Caco-2 (cell line): ENCODE measurements at regions not wholly inside any gene's neighbourhood (a gene's known extent, or its start where the extent isn't known, plus 50 kb on each side); places are given as distances from the start of the nearest gene placed in this dataset.
A peak's percentile ranks its signal among the peaks of the same experiment; 100 is the strongest.

Experiments used
- BruUV-seq: library from RNA; stranded (reverse); fragments of 400-500 nt; replicated peaks from 2 replicates; lab custom pipeline; 2021; lab: Mats Ljungman, UMichigan
- CTCF ChIA-PET: fragments of 300-600 bp; sonication (Branson Sonifier 250); formaldehyde crosslinking; loops from one replicate; lab custom pipeline; 2022; ENCODE audit warnings: antibody characterized with exemption; lab: Charles Lee
- POLR2A ChIA-PET: fragments of 300-600 bp; sonication (Branson Sonifier 250); formaldehyde crosslinking; loops from one replicate; lab custom pipeline; 2022; ENCODE audit warnings: antibody characterized with exemption; lab: Charles Lee
- DNase-seq, 2 experiments: peaks; one replicate each; pipeline versions ENCODE4 v3.0.0 to v3.0.0-alpha.2; 2020 to 2022
- H3K27me3 ChIP-seq: replicated peaks from 2 replicates; pipeline ENCODE4 v1.6.0; 2011; ENCODE audit warnings: low read length; ENCODE audit not compliant: control insufficient read depth, insufficient read depth
- H3K36me3 ChIP-seq: 2 replicates; pipeline ENCODE4 v1.5.1; 2011; ENCODE audit warnings: low read length; ENCODE audit not compliant: control insufficient read depth, insufficient read depth
- H3K4me1 ChIP-seq: fragments of 250-450 bp; sonication (Bioruptor Pico); 2 replicates; pipeline ENCODE4 v1.5.1; 2020; ENCODE audit warnings: mild to moderate bottlenecking
- H3K4me3 ChIP-seq: 2 replicates; pipeline ENCODE4 v1.5.1; 2011; ENCODE audit warnings: low read depth, mild to moderate bottlenecking, control low read depth, low read length
- H3K9me3 ChIP-seq: fragments of 250-450 bp; sonication (Bioruptor Pico); 2 replicates; pipeline ENCODE4 v1.5.1; 2020; ENCODE audit warnings: mild to moderate bottlenecking, moderate library complexity
- H3K27ac Mint-ChIP-seq: one replicate; pipeline ENCODE4 v1.8.0; 2022; ENCODE audit warnings: mixed read lengths; ENCODE audit not compliant: unreplicated experiment
- H3K27me3 Mint-ChIP-seq: one replicate; pipeline ENCODE4 v1.8.0; 2022; ENCODE audit warnings: mixed read lengths; ENCODE audit not compliant: insufficient read depth, unreplicated experiment
- H3K36me3 Mint-ChIP-seq: one replicate; pipeline ENCODE4 v1.8.0; 2022; ENCODE audit warnings: mild to moderate bottlenecking, mixed read lengths; ENCODE audit not compliant: insufficient read depth, unreplicated experiment
- H3K4me1 Mint-ChIP-seq: one replicate; pipeline ENCODE4 v1.8.0; 2022; ENCODE audit warnings: low read depth, mixed read lengths; ENCODE audit not compliant: unreplicated experiment
- H3K4me3 Mint-ChIP-seq: one replicate; pipeline ENCODE4 v1.8.0; 2022; ENCODE audit warnings: mild to moderate bottlenecking, moderate library complexity, mixed read lengths; ENCODE audit not compliant: unreplicated experiment
- H3K9me3 Mint-ChIP-seq: one replicate; pipeline ENCODE4 v1.8.0; 2022; ENCODE audit warnings: mixed read lengths; ENCODE audit not compliant: unreplicated experiment
- CTCF ChIP-seq, 2 experiments: fragments of 200-600 bp in 1 of 2; IDR thresholded peaks; 1 replicate in 1 of 2; 2 replicates in 1 of 2; pipeline versions ENCODE4 v1.5.1 to v1.8.0; 2011 to 2022; ENCODE audit warnings: antibody characterized with exemption in 1 of 2, control low read depth in 1 of 2, inconsistent platforms in 1 of 2, low read depth in 1 of 2, low read length in 1 of 2, mild to moderate bottlenecking in 1 of 2, moderate library complexity in 1 of 2; ENCODE audit not compliant: insufficient read depth in 1 of 2, severe bottlenecking in 1 of 2, unreplicated experiment in 1 of 2
- intact Hi-C: fragments of 100-400 bp; cut with micrococcal nuclease; formaldehyde crosslinking; loops from one replicate; pipeline ENCODE4 v1.10.0; 2022; ENCODE audit not compliant: unreplicated experiment

- no peaks in the 10 kb centered on the region for H3K4me1 Mint-ChIP-seq
- peak overlapping the region; percentile 85 for H3K27ac Mint-ChIP-seq
- H3K4me1 ChIP-seq: peaks cover 12% of the 10 kb centered on the region; the same call in 1 of the 2 replicates
- H3K36me3 ChIP-seq: no peaks in the 10 kb centered on the region
- peak in 1 of 2 experiments; percentile 46 for DNase-seq
- no peaks in the 10 kb centered on the region for H3K9me3 Mint-ChIP-seq
- ChIA-PET POLR2A (no interaction called here), CTCF (no interaction called here)
- H3K9me3 ChIP-seq: no peaks in the 10 kb centered on the region
- H3K27me3 ChIP-seq: no peaks in the 10 kb centered on the region
- TF ChIP-seq CTCF (IDR thresholded peaks at IDR 0.05; ENCODE audit: insufficient read depth in 1 of 2, low read depth in 1 of 2, low read length in 1 of 2, severe bottlenecking in 1 of 2, unreplicated experiment in 1 of 2): no peak
- no peak overlapping the region for H3K4me3 Mint-ChIP-seq
- no peak overlapping the region for H3K4me3 ChIP-seq
- intact Hi-C loops: no loop called here
- BruUV-seq: no TSS peak
- no peaks in the 10 kb centered on the region for H3K27me3 Mint-ChIP-seq
- H3K36me3 Mint-ChIP-seq: peaks cover 6% of the 10 kb centered on the region
Measured at GRCh38 chrX:14359727-14360126, 169.6 kb upstream of the GLRA2 start.

- Mint-ChIP-seq H3K9me3 (no peaks in the 10 kb centered on the region), H3K27me3 (no peaks in the 10 kb centered on the region), H3K36me3 (peaks cover 6% of the 10 kb centered on the region), H3K4me3 (no peak overlapping the region), H3K4me1 (no peaks in the 10 kb centered on the region), H3K27ac (peak overlapping the region; percentile 85)
- no peak for TF ChIP-seq CTCF (IDR thresholded peaks at IDR 0.05; ENCODE audit: insufficient read depth in 1 of 2, low read depth in 1 of 2, low read length in 1 of 2, severe bottlenecking in 1 of 2, unreplicated experiment in 1 of 2)
- Histone ChIP-seq H3K9me3 (no peaks in the 10 kb centered on the region), H3K36me3 (no peaks in the 10 kb centered on the region), H3K4me1 (peaks cover 12% of the 10 kb centered on the region; the same call in 1 of the 2 replicates), H3K4me3 (no peak overlapping the region), H3K27me3 (no peaks in the 10 kb centered on the region)
- intact Hi-C loops: no loop called here
- CTCF ChIA-PET: no interaction called here
- POLR2A ChIA-PET: no interaction called here
- BruUV-seq: no TSS peak
- peak in 1 of 2 experiments; percentile 34 for DNase-seq
Measured at GRCh38 chrX:14359316-14359715, 170.0 kb upstream of the GLRA2 start.

- Histone ChIP-seq H3K36me3 (no peaks in the 10 kb centered on the region), H3K4me3 (no peak overlapping the region), H3K4me1 (peaks cover 12% of the 10 kb centered on the region; the same call in 1 of the 2 replicates), H3K27me3 (no peaks in the 10 kb centered on the region), H3K9me3 (no peaks in the 10 kb centered on the region)
- H3K36me3 Mint-ChIP-seq: peaks cover 6% of the 10 kb centered on the region
- DNase-seq: no peak
- H3K4me3 Mint-ChIP-seq: no peak overlapping the region
- no peaks in the 10 kb centered on the region for H3K9me3 Mint-ChIP-seq
- no peak for TF ChIP-seq CTCF (IDR thresholded peaks at IDR 0.05; ENCODE audit: insufficient read depth in 1 of 2, low read depth in 1 of 2, low read length in 1 of 2, severe bottlenecking in 1 of 2, unreplicated experiment in 1 of 2)
- CTCF ChIA-PET: no interaction called here
- no peak overlapping the region for H3K27ac Mint-ChIP-seq
- H3K4me1 Mint-ChIP-seq: no peaks in the 10 kb centered on the region
- intact Hi-C loops: no loop called here
- H3K27me3 Mint-ChIP-seq: no peaks in the 10 kb centered on the region
- BruUV-seq: no TSS peak
- POLR2A ChIA-PET: no interaction called here
Measured at GRCh38 chrX:14357314-14357713, 172.0 kb upstream of the GLRA2 start.
